HCT116 (cell line): ENCODE measurements at regions not wholly inside any gene's neighbourhood (a gene's known extent, or its start where the extent isn't known, plus 50 kb on each side); places are given as distances from the start of the nearest gene placed in this dataset.

Source experiments
- ATAC-seq: fragments of 200-7000 bp; cut with Tn5 transposase; 2 replicates; pipeline ENCODE4 v1.9.1; 2020; ENCODE audit warnings: mild to moderate bottlenecking, moderate library complexity
- BruUV-seq: library from RNA; stranded (reverse); fragments of 400-500 nt; replicated peaks from 2 replicates; lab custom pipeline; 2021; lab: Mats Ljungman, UMichigan
- CTCF ChIA-PET: fragments of 300-600 bp; sonication (Branson Sonifier 250); formaldehyde crosslinking; loops from one replicate; lab custom pipeline; 2021; ENCODE audit warnings: antibody characterized with exemption; lab: Charles Lee
- POLR2A ChIA-PET: fragments of 300-600, 350-600 bp; sonication (Branson Sonifier 250); formaldehyde crosslinking; loops from one replicate; lab custom pipeline; 2021; ENCODE audit warnings: antibody characterized with exemption; lab: Charles Lee
- RAD21 ChIA-PET, 2 experiments: fragments of 300-600 bp; sonication (Branson Sonifier 250); formaldehyde crosslinking; loops; one replicate each; lab custom pipeline; 2023; ENCODE audit warnings: low total read pairs in 2 of 2; ENCODE audit not compliant: uncharacterized antibody in 2 of 2, unreplicated experiment in 2 of 2, low non-redundant PET in 1 of 2; lab: Charles Lee
- DNase-seq: peaks from one replicate; pipeline ENCODE4 v3.0.0-alpha.2; 2010; ENCODE audit warnings: low read depth, low spot score
- H2AFZ ChIP-seq: fragments of 200-600 bp; shearing (Covaris generic), sonication (generic); 2 replicates; pipeline ENCODE4 v1.6.1; 2017; ENCODE audit warnings: low read depth, mixed run types, mixed read lengths, antibody characterized with exemption, low read length; ENCODE audit not compliant: poor library complexity, severe bottlenecking
- H3K27ac ChIP-seq: 2 replicates; pipeline ENCODE4 v1.5.1; 2012; ENCODE audit warnings: low read depth, low read length
- H3K27me3 ChIP-seq: fragments of 200-600 bp; sonication (generic); 2 replicates; pipeline ENCODE4 v1.6.1; 2016; ENCODE audit warnings: mixed run types, low read length, mixed read lengths; ENCODE audit not compliant: insufficient read depth
- H3K36me3 ChIP-seq, 2 experiments: fragments of 200-500 bp in 1 of 2; fragments of 200-600 bp in 1 of 2; sonication (Bioruptor generic) in 1 of 2; sonication (generic) in 1 of 2; 2 replicates each; pipeline versions ENCODE4 v1.5.1 to v1.6.1; 2014 to 2016; ENCODE audit warnings: low read length in 2 of 2, inconsistent platforms in 1 of 2, mixed read lengths in 1 of 2, mixed run types in 1 of 2; ENCODE audit not compliant: insufficient read depth in 2 of 2, control insufficient read depth in 1 of 2
- H3K4me1 ChIP-seq, 2 experiments: fragments of 200-600 bp in 1 of 2; sonication (generic) in 1 of 2; 2 replicates each; pipeline versions ENCODE4 v1.5.1 to v1.6.1; 2012 to 2017; ENCODE audit warnings: low read length in 2 of 2, inconsistent platforms in 1 of 2, mild to moderate bottlenecking in 1 of 2, mixed read lengths in 1 of 2, mixed run types in 1 of 2, moderate library complexity in 1 of 2; ENCODE audit not compliant: insufficient read depth in 2 of 2, control insufficient read depth in 1 of 2
- H3K4me2 ChIP-seq: fragments of 200-600 bp; sonication (generic); 2 replicates; pipeline ENCODE4 v1.6.1; 2017; ENCODE audit warnings: mixed run types, low read length, mixed read lengths
- H3K4me3 ChIP-seq, 2 experiments: fragments of 200-600 bp in 1 of 2; sonication (generic) in 1 of 2; replicated peaks in 1 of 2; 2 replicates each; pipeline ENCODE4 v1.5.1; 2011 to 2016; ENCODE audit warnings: low read length in 2 of 2, control low read depth in 1 of 2, low read depth in 1 of 2, mild to moderate bottlenecking in 1 of 2, mixed read lengths in 1 of 2, mixed run types in 1 of 2
- H3K79me2 ChIP-seq: fragments of 200-600 bp; sonication (generic); 2 replicates; pipeline ENCODE4 v1.6.1; 2017; ENCODE audit warnings: mild to moderate bottlenecking, mixed run types, low read length, moderate library complexity, mixed read lengths; ENCODE audit not compliant: insufficient read depth
- H3K9ac ChIP-seq: fragments of 200-600 bp; sonication (generic); 2 replicates; pipeline ENCODE4 v1.6.1; 2016; ENCODE audit warnings: low read length, mixed read lengths
- H3K9me2 ChIP-seq: fragments of 200-600 bp; sonication (generic), shearing (Covaris generic); 2 replicates; pipeline ENCODE4 v1.6.1; 2017; ENCODE audit warnings: mixed run types, mild to moderate bottlenecking, moderate library complexity; ENCODE audit not compliant: insufficient read depth
- H3K9me3 ChIP-seq, 2 experiments: fragments of 200-500 bp in 1 of 2; fragments of 200-600 bp in 1 of 2; sonication (Bioruptor generic) in 1 of 2; sonication (generic) in 1 of 2; 2 replicates each; pipeline ENCODE4 v1.6.1; 2014 to 2017; ENCODE audit warnings: low read length in 2 of 2, mixed read lengths in 2 of 2, inconsistent platforms in 1 of 2, low read depth in 1 of 2, mild to moderate bottlenecking in 1 of 2, mixed run types in 1 of 2, moderate library complexity in 1 of 2; ENCODE audit not compliant: control insufficient read depth in 1 of 2, insufficient read depth in 1 of 2
- H4K20me1 ChIP-seq: fragments of 200-600 bp; sonication (generic), shearing (Covaris generic); 2 replicates; pipeline ENCODE4 v1.6.1; 2017; ENCODE audit warnings: mixed run types, mild to moderate bottlenecking, moderate library complexity; ENCODE audit not compliant: insufficient read depth
- ATF3 ChIP-seq: IDR thresholded peaks from 2 replicates; pipeline ENCODE4 v1.6.1; 2012
- CBX3 ChIP-seq: IDR thresholded peaks from 2 replicates; pipeline ENCODE4 v1.6.1; 2012; ENCODE audit warnings: low read depth
- CEBPB ChIP-seq: IDR thresholded peaks from 2 replicates; pipeline ENCODE4 v1.6.1; 2012; ENCODE audit warnings: low read depth
- EGR1 ChIP-seq: IDR thresholded peaks from 2 replicates; pipeline ENCODE4 v1.6.1; 2012; ENCODE audit warnings: low read depth
- ELF1 ChIP-seq: IDR thresholded peaks from 2 replicates; pipeline ENCODE4 v1.6.1; 2012; ENCODE audit warnings: low read depth, borderline replicate concordance
- EZH2phosphoT487 ChIP-seq: fragments of 200-600 bp; IDR thresholded peaks from 2 replicates; pipeline ENCODE4 v1.6.1; 2018; ENCODE audit warnings: antibody characterized with exemption, borderline replicate concordance
- FOSL1 ChIP-seq: IDR thresholded peaks from 2 replicates; pipeline ENCODE4 v1.6.1; 2012; ENCODE audit warnings: low read depth
- MAX ChIP-seq: IDR thresholded peaks from 2 replicates; pipeline ENCODE4 v1.6.1; 2012
- POLR2A ChIP-seq: IDR thresholded peaks from 2 replicates; pipeline ENCODE4 v1.7.0; 2011; ENCODE audit warnings: borderline replicate concordance; ENCODE audit not compliant: insufficient read depth, insufficient read length; ENCODE audit errors: extremely low read depth
- RAD21 ChIP-seq: IDR thresholded peaks from 2 replicates; pipeline ENCODE4 v1.6.1; 2012; ENCODE audit warnings: low read depth, mild to moderate bottlenecking
- REST ChIP-seq: IDR thresholded peaks from 2 replicates; pipeline ENCODE4 v1.6.1; 2012; ENCODE audit warnings: low read depth
- SIN3A ChIP-seq: IDR thresholded peaks from 2 replicates; pipeline ENCODE4 v1.6.1; 2012; ENCODE audit warnings: low read depth
- SP1 ChIP-seq: IDR thresholded peaks from 2 replicates; pipeline ENCODE4 v1.6.1; 2012; ENCODE audit warnings: low read depth
- SRF ChIP-seq: IDR thresholded peaks from 2 replicates; pipeline ENCODE4 v1.6.1; 2012; ENCODE audit warnings: low read depth
- TCF7L2 ChIP-seq: IDR thresholded peaks from 2 replicates; pipeline ENCODE4 v1.7.0; 2011; ENCODE audit warnings: borderline replicate concordance, inconsistent platforms; ENCODE audit not compliant: insufficient read depth, insufficient read length; ENCODE audit errors: extremely low read depth
- YY1 ChIP-seq: IDR thresholded peaks from 2 replicates; pipeline ENCODE4 v1.6.1; 2011; ENCODE audit warnings: low read length, low read depth, moderate library complexity, mild to moderate bottlenecking; ENCODE audit not compliant: insufficient replicate concordance; ENCODE audit errors: extremely low read depth
- ZBTB33 ChIP-seq: IDR thresholded peaks from 2 replicates; pipeline ENCODE4 v1.6.1; 2011; ENCODE audit warnings: mild to moderate bottlenecking, low read length, moderate library complexity; ENCODE audit not compliant: insufficient replicate concordance; ENCODE audit errors: extremely low read depth
- ZNF274 ChIP-seq: fragments of 200-500 bp; sonication (Bioruptor generic); IDR thresholded peaks from 2 replicates; pipeline ENCODE4 v1.6.1; 2014; ENCODE audit warnings: mild to moderate bottlenecking, low read depth, low read length, inconsistent platforms
- intact Hi-C: fragments of 100-400 bp; cut with micrococcal nuclease; formaldehyde crosslinking; loops from 2 replicates; pipeline ENCODE4 v1.10.0; 2022

GRCh38 chr5:135108569-135108968 is 74.5 kb upstream of the PITX1 start:
- H3K4me1 ChIP-seq = peaks cover 0 to 15% of the 10 kb centered on the region in 2 experiments; a peak in 1 of 4 replicates
- no peak overlapping the region for H3K4me3 ChIP-seq
- no peaks in the 10 kb centered on the region for H3K27me3 ChIP-seq
- intact Hi-C loops = no loop called here
- no peak overlapping the region for H3K9ac ChIP-seq
- CTCF ChIA-PET = no interaction called here
- no peak overlapping the region for H3K4me2 ChIP-seq
- no peaks in the 10 kb centered on the region for H4K20me1 ChIP-seq
- TF ChIP-seq FOSL1 (no peak), SP1 (no peak), EZH2phosphoT487 (no peak), CBX3 (no peak), ZBTB33 (no peak), MAX (no peak), TCF7L2 (no peak), EGR1 (no peak), YY1 (no peak), SIN3A (no peak), CEBPB (no peak), ATF3 (no peak), ZNF274 (no peak), REST (no peak), POLR2A (no peak), ELF1 (no peak), RAD21 (no peak), SRF (no peak)
- no peak overlapping the region for H2AFZ ChIP-seq
- no peak for DNase-seq
- H3K79me2 ChIP-seq = no peaks in the 10 kb centered on the region
- no peak overlapping the region for H3K27ac ChIP-seq
- RAD21 ChIA-PET = no interaction called here
- no peaks in the 10 kb centered on the region for H3K9me3 ChIP-seq
- no peak for ATAC-seq
- BruUV-seq = no TSS peak
- POLR2A ChIA-PET = no interaction called here
- no peaks in the 10 kb centered on the region for H3K9me2 ChIP-seq
- no peaks in the 10 kb centered on the region for H3K36me3 ChIP-seq
